Adrenal gland (tissue), 9 donors: ENCODE measurements at regions not wholly inside any gene's neighbourhood (a gene's known extent, or its start where the extent isn't known, plus 50 kb on each side); places are given as distances from the start of the nearest gene placed in this dataset.

Source experiments
- DNase-seq, 7 donors: peaks; one replicate each; pipeline ENCODE4 v3.0.0-alpha.2; 2019 to 2020
- H3K27ac ChIP-seq, 5 donors: fragments of 200-600 bp; sonication (generic) in 4 of 5; 1 replicate in 3 of 5; 2 replicates in 2 of 5; pipeline versions ENCODE4 v1.5.1 to v1.8.0; 2016 to 2020; ENCODE audit warnings: mild to moderate bottlenecking in 1 of 5
- H3K27me3 ChIP-seq: fragments of 200-600 bp; 2 replicates; pipeline ENCODE4 v1.8.0; 2021
- H3K36me3 ChIP-seq, 2 donors: fragments of 200-600 bp; replicated peaks in 1 of 2; 1 replicate in 1 of 2; 2 replicates in 1 of 2; pipeline versions ENCODE4 v1.5.1 to v1.8.0; 2018 to 2022
- H3K4me1 ChIP-seq, 2 donors: fragments of 200-600 bp; replicated peaks in 1 of 2; 1 replicate in 1 of 2; 2 replicates in 1 of 2; pipeline versions ENCODE4 v1.5.1 to v1.8.0; 2018 to 2021
- H3K4me3 ChIP-seq, 4 donors: fragments of 200-600 bp; sonication (generic) in 3 of 4; one replicate each; pipeline ENCODE4 v1.5.1; 2016 to 2018
- H3K9me3 ChIP-seq, 3 donors: fragments of 200-600 bp; sonication (generic) in 1 of 3; replicated peaks in 1 of 3; 1 replicate in 2 of 3; 2 replicates in 1 of 3; pipeline versions ENCODE4 v1.5.1 to v1.8.0; 2016 to 2021
- POLR2A ChIP-seq, 2 donors: fragments of 450-650 bp; IDR thresholded peaks; one replicate each; pipeline ENCODE4 v1.6.1; 2017; ENCODE audit warnings: antibody characterized with exemption in 2 of 2, mild to moderate bottlenecking in 2 of 2, moderate library complexity in 1 of 2
- WGBS, 4 donors: extraction: QIAGEN DNeasy Blood & Tissue Kit in 2 of 4; methylation state at CpG; one replicate each; pipeline versions ENCODE4 v1.1.5 to v1.1.7; 2013 to 2017; 5-methylcytosine and 5-hydroxymethylcytosine counted together
- intact Hi-C, 2 donors: fragments of 100-400 bp; cut with DNase I; formaldehyde crosslinking; loops; one replicate each; pipeline versions ENCODE4 v1.14.1 to v1.15.0; 2022 to 2023
- TF ChIP-seq, protein P1 (sequence below), 6 experiments: fragments of 450-650 bp in 4 of 6; fragments of 200-600 bp in 2 of 6; sonication (generic) in 1 of 6; IDR thresholded peaks; 1 replicate in 5 of 6; 2 replicates in 1 of 6; pipeline versions ENCODE4 v1.5.1 to v1.8.0; 2016 to 2021; ENCODE audit warnings: antibody characterized with exemption in 6 of 6, mild to moderate bottlenecking in 2 of 6, moderate library complexity in 1 of 6
- donor health status: healthy with polysubstance abuse.
- donor health status: Bipolar disorder and iron deficiency.
- donor health status: DM: yes; HTN: yes; CAD: no.
- donor health status: DM: no; HTN: no; CAD: no.
- donor health status: DM: no; HTN: no; CAD: no.

GRCh38 chr4:121228848-121229247 is 64.7 kb upstream of the TNIP3 start:
- WGBS, 4 donors: 13 to 27% (median 16%) methylated on average over 1 of the region's 1 CpG
- Histone ChIP-seq H3K27ac (no peak overlapping the region), H3K9me3 (no peaks in the 10 kb centered on the region), H3K4me3 (no peak overlapping the region), H3K27me3 (no peaks in the 10 kb centered on the region), H3K4me1 (peaks cover 0 to 4% of the 10 kb centered on the region in 2 donors), H3K36me3 (no peaks in the 10 kb centered on the region)
- TF ChIP-seq, protein P1, sequence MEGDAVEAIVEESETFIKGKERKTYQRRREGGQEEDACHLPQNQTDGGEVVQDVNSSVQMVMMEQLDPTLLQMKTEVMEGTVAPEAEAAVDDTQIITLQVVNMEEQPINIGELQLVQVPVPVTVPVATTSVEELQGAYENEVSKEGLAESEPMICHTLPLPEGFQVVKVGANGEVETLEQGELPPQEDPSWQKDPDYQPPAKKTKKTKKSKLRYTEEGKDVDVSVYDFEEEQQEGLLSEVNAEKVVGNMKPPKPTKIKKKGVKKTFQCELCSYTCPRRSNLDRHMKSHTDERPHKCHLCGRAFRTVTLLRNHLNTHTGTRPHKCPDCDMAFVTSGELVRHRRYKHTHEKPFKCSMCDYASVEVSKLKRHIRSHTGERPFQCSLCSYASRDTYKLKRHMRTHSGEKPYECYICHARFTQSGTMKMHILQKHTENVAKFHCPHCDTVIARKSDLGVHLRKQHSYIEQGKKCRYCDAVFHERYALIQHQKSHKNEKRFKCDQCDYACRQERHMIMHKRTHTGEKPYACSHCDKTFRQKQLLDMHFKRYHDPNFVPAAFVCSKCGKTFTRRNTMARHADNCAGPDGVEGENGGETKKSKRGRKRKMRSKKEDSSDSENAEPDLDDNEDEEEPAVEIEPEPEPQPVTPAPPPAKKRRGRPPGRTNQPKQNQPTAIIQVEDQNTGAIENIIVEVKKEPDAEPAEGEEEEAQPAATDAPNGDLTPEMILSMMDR (IDR thresholded peaks at IDR 0.05): no peak
- no peak for TF ChIP-seq POLR2A (IDR thresholded peaks at IDR 0.05)
- no peak for DNase-seq
- intact Hi-C loops: no loop called here

DNA sequence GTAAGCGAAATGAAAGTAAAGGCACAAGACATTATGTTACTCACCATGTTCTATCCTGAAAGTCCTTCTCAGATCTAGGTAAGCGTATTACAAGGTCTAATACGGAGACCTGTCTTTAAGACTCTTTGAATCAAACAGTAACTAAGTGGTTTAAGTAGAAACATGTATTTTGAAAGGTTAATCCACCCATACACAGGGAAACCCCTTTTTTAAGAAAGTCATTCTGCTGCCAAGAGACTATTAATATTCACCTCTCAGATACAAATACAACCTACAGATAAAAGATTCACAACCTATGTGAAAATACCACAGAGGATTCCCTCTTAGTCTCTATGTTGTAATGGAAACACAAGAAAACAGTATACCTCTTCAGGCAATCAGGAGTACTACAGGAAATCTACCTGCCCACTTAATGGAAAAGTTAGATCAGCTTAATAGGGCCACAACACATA is 63.2 kb upstream of the TNIP3 start:
- DNase-seq: no peak
- no peak for TF ChIP-seq POLR2A (IDR thresholded peaks at IDR 0.05)
- TF ChIP-seq, protein P1 (IDR thresholded peaks at IDR 0.05): no peak
- Histone ChIP-seq H3K27ac (no peak overlapping the region), H3K27me3 (no peaks in the 10 kb centered on the region), H3K4me1 (peaks cover 0 to 4% of the 10 kb centered on the region in 2 donors), H3K36me3 (no peaks in the 10 kb centered on the region), H3K9me3 (no peaks in the 10 kb centered on the region), H3K4me3 (no peak overlapping the region)
- WGBS, 4 donors: 88 to 95% (median 93%) methylated on average over 3 of the region's 3 CpGs
- intact Hi-C loops: no loop called here

DNA sequence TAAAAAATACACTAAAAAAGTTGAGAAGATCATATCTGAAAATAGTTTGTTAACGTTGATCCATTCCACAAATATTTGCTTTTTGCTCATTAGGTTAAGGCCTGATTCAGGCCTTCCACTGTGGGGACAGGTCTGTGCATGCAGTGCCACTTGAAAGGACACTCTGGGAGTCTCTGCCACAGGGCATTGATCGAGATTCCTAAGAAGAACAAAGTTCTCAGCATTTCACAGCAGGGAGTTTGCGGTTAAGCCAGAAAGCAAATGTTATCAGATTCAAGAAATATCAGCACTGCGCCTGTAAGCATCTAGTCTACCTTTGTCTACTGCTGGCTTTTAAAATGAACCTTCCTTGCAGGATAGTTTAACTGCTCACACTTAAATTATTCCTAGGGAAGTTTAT is 62.2 kb upstream of the TNIP3 start:
- H3K27ac ChIP-seq: no peak overlapping the region
- DNase-seq: no peak
- no peaks in the 10 kb centered on the region for H3K36me3 ChIP-seq
- H3K27me3 ChIP-seq: no peaks in the 10 kb centered on the region
- H3K4me1 ChIP-seq: peaks cover 0 to 4% of the 10 kb centered on the region in 2 donors
- no peaks in the 10 kb centered on the region for H3K9me3 ChIP-seq
- intact Hi-C loops: no loop called here
- TF ChIP-seq, protein P1 (IDR thresholded peaks at IDR 0.05): no peak
- TF ChIP-seq POLR2A (IDR thresholded peaks at IDR 0.05): no peak
- 87 to 92% (median 87%) methylated on average over 4 of the region's 4 CpGs for WGBS, 4 donors
- no peak overlapping the region for H3K4me3 ChIP-seq

DNA sequence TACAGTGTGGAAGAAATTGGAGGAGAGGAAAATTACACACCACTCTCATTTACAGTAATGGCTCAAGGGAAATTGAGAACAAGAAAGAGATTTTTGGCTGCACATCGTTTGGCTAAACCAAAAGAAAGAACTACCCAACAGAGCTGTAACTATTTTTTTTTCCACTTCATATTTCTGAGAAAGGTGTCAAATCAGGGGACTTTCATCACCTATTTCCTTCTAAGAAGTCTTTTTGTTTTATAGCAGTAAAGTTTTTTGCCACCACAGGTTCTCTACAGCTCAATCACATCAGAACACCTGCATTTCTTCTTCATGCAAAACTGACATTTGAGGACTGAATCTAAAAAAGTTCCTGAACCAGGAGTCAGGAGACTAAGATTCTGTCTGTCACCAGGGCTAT is 57.5 kb upstream of the TNIP3 start:
- intact Hi-C loops: no loop called here
- DNase-seq: no peak
- H3K27ac ChIP-seq: no peak overlapping the region
- no peaks in the 10 kb centered on the region for H3K4me1 ChIP-seq
- no peaks in the 10 kb centered on the region for H3K9me3 ChIP-seq
- no peaks in the 10 kb centered on the region for H3K27me3 ChIP-seq
- H3K36me3 ChIP-seq: no peaks in the 10 kb centered on the region
- TF ChIP-seq, protein P1 (IDR thresholded peaks at IDR 0.05): no peak
- TF ChIP-seq POLR2A (IDR thresholded peaks at IDR 0.05): no peak
- WGBS, 4 donors: 65 to 86% (median 75%) methylated on average over 1 of the region's 1 CpG
- no peak overlapping the region for H3K4me3 ChIP-seq
